Vagina (tissue), 2 donors: ENCODE measurements at regions not wholly inside any gene's neighbourhood (a gene's known extent, or its start where the extent isn't known, plus 50 kb on each side); places are given as distances from the start of the nearest gene placed in this dataset.

Experiments used
- POLR2AphosphoS5 ChIP-seq, 2 donors: sonication (generic); formaldehyde crosslinking; IDR thresholded peaks; one replicate each; pipeline ENCODE4 v1.9.0; 2017; ENCODE audit warnings: antibody characterized with exemption in 2 of 2, mild to moderate bottlenecking in 2 of 2, low read depth in 1 of 2; ENCODE audit not compliant: insufficient read depth in 1 of 2
- TF ChIP-seq, protein P1 (sequence below), 3 experiments: fragments of 450-650 bp in 2 of 3; fragments of 200-600 bp in 1 of 3; sonication (generic) in 1 of 3; IDR thresholded peaks; one replicate each; pipeline ENCODE4 v1.5.1; 2017 to 2019; ENCODE audit warnings: antibody characterized with exemption in 3 of 3, mild to moderate bottlenecking in 2 of 3, moderate library complexity in 2 of 3

DNA sequence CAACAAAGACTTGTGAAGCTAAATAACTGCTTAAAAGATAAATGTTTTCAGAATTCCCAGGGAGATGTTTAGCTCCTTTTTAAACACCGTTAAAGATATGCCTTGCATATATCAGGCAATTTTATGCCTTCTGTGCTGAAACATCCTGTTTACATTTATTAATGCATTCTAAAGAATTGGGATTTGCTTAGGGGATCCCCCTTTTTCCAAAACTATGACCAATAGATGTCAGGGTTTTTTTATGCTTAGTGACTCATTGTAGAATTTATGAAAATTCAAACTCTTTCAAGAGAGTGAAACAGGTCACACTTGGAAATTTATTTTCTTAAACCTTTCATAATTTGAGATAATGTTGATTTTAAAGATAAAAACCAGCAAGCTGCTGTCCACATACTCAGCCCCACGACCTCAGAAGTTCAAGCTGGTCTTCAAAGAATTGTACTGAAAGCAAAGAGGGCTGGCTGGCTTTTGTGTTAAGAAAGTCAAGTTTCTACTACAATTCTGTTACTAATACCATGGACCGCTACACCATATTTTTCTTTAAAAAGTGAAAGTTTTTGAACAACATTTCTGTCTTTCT lies 411.8 kb downstream of the ETV1 start:
- no peak for TF ChIP-seq POLR2AphosphoS5 (IDR thresholded peaks at IDR 0.05; ENCODE audit: insufficient read depth in 1 of 2, low read depth in 1 of 2)
- TF ChIP-seq, protein P1, sequence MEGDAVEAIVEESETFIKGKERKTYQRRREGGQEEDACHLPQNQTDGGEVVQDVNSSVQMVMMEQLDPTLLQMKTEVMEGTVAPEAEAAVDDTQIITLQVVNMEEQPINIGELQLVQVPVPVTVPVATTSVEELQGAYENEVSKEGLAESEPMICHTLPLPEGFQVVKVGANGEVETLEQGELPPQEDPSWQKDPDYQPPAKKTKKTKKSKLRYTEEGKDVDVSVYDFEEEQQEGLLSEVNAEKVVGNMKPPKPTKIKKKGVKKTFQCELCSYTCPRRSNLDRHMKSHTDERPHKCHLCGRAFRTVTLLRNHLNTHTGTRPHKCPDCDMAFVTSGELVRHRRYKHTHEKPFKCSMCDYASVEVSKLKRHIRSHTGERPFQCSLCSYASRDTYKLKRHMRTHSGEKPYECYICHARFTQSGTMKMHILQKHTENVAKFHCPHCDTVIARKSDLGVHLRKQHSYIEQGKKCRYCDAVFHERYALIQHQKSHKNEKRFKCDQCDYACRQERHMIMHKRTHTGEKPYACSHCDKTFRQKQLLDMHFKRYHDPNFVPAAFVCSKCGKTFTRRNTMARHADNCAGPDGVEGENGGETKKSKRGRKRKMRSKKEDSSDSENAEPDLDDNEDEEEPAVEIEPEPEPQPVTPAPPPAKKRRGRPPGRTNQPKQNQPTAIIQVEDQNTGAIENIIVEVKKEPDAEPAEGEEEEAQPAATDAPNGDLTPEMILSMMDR (IDR thresholded peaks at IDR 0.05) = no peak
